A549 (cell line): ENCODE measurements at regions not wholly inside any gene's neighbourhood (a gene's known extent, or its start where the extent isn't known, plus 50 kb on each side); places are given as distances from the start of the nearest gene placed in this dataset.

Experiments
- CTCF ChIP-seq: fragments of >200 bp; sonication (Bioruptor Twin); formaldehyde crosslinking; IDR thresholded peaks from 3 replicates; pipeline ENCODE4 v1.5.1; 2016
- EP300 ChIP-seq, 2 experiments: fragments of >200 bp; sonication (Bioruptor Twin); formaldehyde crosslinking; IDR thresholded peaks; 2 replicates in 1 of 2; 3 replicates in 1 of 2; pipeline ENCODE4 v1.6.1; 2016 to 2017
- HDAC2 ChIP-seq: fragments of 200-600 bp; sonication (generic); IDR thresholded peaks from 2 replicates; pipeline ENCODE4 v1.6.1; 2016
- MAX ChIP-seq: IDR thresholded peaks from 2 replicates; pipeline ENCODE4 v1.6.1; 2012
- MAZ ChIP-seq: fragments of 150-350 bp; IDR thresholded peaks from 2 replicates; pipeline ENCODE4 v1.6.1; 2014; ENCODE audit warnings: antibody characterized with exemption, low read depth, low read length, borderline replicate concordance
- NPAS2 ChIP-seq: fragments of 250-450 bp; sonication (Bioruptor Pico); IDR thresholded peaks from 2 replicates; pipeline ENCODE4 v1.8.0; 2022; ENCODE audit warnings: mild to moderate bottlenecking, moderate library complexity, borderline replicate concordance
- POLR2A ChIP-seq: IDR thresholded peaks from 2 replicates; pipeline ENCODE4 v1.6.1; 2012; ENCODE audit warnings: mild to moderate bottlenecking, low read length
- REST ChIP-seq: fragments of 200-600 bp; sonication (generic); IDR thresholded peaks from 2 replicates; pipeline ENCODE4 v1.6.1; 2016; ENCODE audit warnings: antibody characterized with exemption, mild to moderate bottlenecking, moderate library complexity
- SREBF2 ChIP-seq: fragments of 450-650 bp; IDR thresholded peaks from 2 replicates; pipeline ENCODE4 v1.6.1; 2014; ENCODE audit warnings: mild to moderate bottlenecking, moderate library complexity
- ZFP36 ChIP-seq: fragments of 450-650 bp; IDR thresholded peaks from 2 replicates; pipeline ENCODE4 v1.6.1; 2014; ENCODE audit warnings: borderline replicate concordance; ENCODE audit not compliant: partially characterized antibody

- no peak for TF ChIP-seq CTCF
- no peak for TF ChIP-seq ZFP36
- TF ChIP-seq REST, result no peak
- no peak for TF ChIP-seq NPAS2 (CRISPR knock-in tag)
- no peak for TF ChIP-seq MAX
- TF ChIP-seq HDAC2, result no peak
- TF ChIP-seq SREBF2, result no peak
- no peak for TF ChIP-seq EP300 (IDR thresholded peaks at IDR 0.05)
- TF ChIP-seq MAZ, result no peak
- TF ChIP-seq POLR2A, result no peak
These were observed 122.1 kb downstream of the OGFRL1 start for GRCh38 chr6:71410681-71411080.
